Neuronal stem cell (in vitro differentiated cells): ENCODE measurements at regions not wholly inside any gene's neighbourhood (a gene's known extent, or its start where the extent isn't known, plus 50 kb on each side); places are given as distances from the start of the nearest gene placed in this dataset. TPM values are rescaled to one million over a fixed set of nuclear protein-coding genes. Genes with fewer than 3 reads are reported as not detected.

Experiments
- DNase-seq: peaks from one replicate; pipeline ENCODE4 v3.0.0-alpha.2; 2013; ENCODE audit warnings: low spot score
- H2AFZ ChIP-seq: one replicate; pipeline ENCODE4 v1.6.1; 2013; ENCODE audit warnings: mild to moderate bottlenecking, low read length, inconsistent platforms
- H2AK5ac ChIP-seq: 2 replicates; pipeline ENCODE4 v1.6.1; 2013; ENCODE audit warnings: low read depth, mild to moderate bottlenecking, inconsistent platforms, low read length, moderate library complexity, mixed read lengths
- H2BK120ac ChIP-seq: 2 replicates; pipeline ENCODE4 v1.6.1; 2013; ENCODE audit warnings: low read depth, mild to moderate bottlenecking, inconsistent platforms, low read length, moderate library complexity, mixed read lengths
- H2BK12ac ChIP-seq: one replicate; pipeline ENCODE4 v1.6.1; 2013; ENCODE audit warnings: low read length, inconsistent platforms
- H2BK15ac ChIP-seq: 2 replicates; pipeline ENCODE4 v1.6.1; 2013; ENCODE audit warnings: mild to moderate bottlenecking, low read length, inconsistent platforms, mixed read lengths
- H2BK5ac ChIP-seq: one replicate; pipeline ENCODE4 v1.6.1; 2013; ENCODE audit warnings: inconsistent platforms, mild to moderate bottlenecking, low read length, moderate library complexity
- H3K14ac ChIP-seq: one replicate; pipeline ENCODE4 v1.6.1; 2013; ENCODE audit warnings: low read length, inconsistent platforms
- H3K18ac ChIP-seq: 2 replicates; pipeline ENCODE4 v1.6.1; 2013; ENCODE audit warnings: low read length, inconsistent platforms
- H3K23ac ChIP-seq: 2 replicates; pipeline ENCODE4 v1.6.1; 2013; ENCODE audit warnings: low read depth, mild to moderate bottlenecking, mixed read lengths, low read length, inconsistent platforms; ENCODE audit not compliant: poor library complexity
- H3K27ac ChIP-seq: replicated peaks from 3 replicates; pipeline ENCODE4 v1.5.1; 2013; ENCODE audit warnings: low read length, inconsistent platforms
- H3K27me3 ChIP-seq, 3 experiments: 2 replicates each; pipeline ENCODE4 v1.6.1; 2013; ENCODE audit warnings: low read length in 3 of 3, mild to moderate bottlenecking in 2 of 3, inconsistent platforms in 1 of 3, low read depth in 1 of 3, mixed read lengths in 1 of 3, moderate library complexity in 1 of 3; ENCODE audit not compliant: control insufficient read depth in 3 of 3, insufficient read depth in 3 of 3
- H3K36me3 ChIP-seq, 2 donors: replicated peaks in 1 of 2; 2 replicates each; pipeline ENCODE4 v1.6.1; 2013; ENCODE audit warnings: low read length in 2 of 2; ENCODE audit not compliant: control insufficient read depth in 2 of 2, insufficient read depth in 2 of 2
- H3K4ac ChIP-seq: 2 replicates; pipeline ENCODE4 v1.6.1; 2013; ENCODE audit warnings: inconsistent platforms, mild to moderate bottlenecking, low read length, moderate library complexity
- H3K4me1 ChIP-seq, 2 donors: 1 replicate in 1 of 2; 2 replicates in 1 of 2; pipeline ENCODE4 v1.6.1; 2013; ENCODE audit warnings: low read length in 2 of 2, low read depth in 1 of 2; ENCODE audit not compliant: control insufficient read depth in 2 of 2, insufficient read depth in 1 of 2
- H3K4me2 ChIP-seq: one replicate; pipeline ENCODE4 v1.6.1; 2013; ENCODE audit warnings: mild to moderate bottlenecking, low read length, inconsistent platforms; ENCODE audit not compliant: insufficient read depth, poor library complexity, severe bottlenecking
- H3K4me3 ChIP-seq, 2 donors: 2 replicates each; pipeline ENCODE4 v1.5.1; 2013; ENCODE audit warnings: low read length in 2 of 2, mild to moderate bottlenecking in 2 of 2, inconsistent platforms in 1 of 2, moderate library complexity in 1 of 2
- H3K79me1 ChIP-seq: one replicate; pipeline ENCODE4 v1.6.1; 2013; ENCODE audit warnings: low read depth, mild to moderate bottlenecking, inconsistent platforms, low read length, moderate library complexity
- H3K9ac ChIP-seq: one replicate; pipeline ENCODE4 v1.6.1; 2013; ENCODE audit warnings: mild to moderate bottlenecking, low read depth, low read length, inconsistent platforms; ENCODE audit not compliant: poor library complexity
- H3K9me3 ChIP-seq, 2 donors: replicated peaks in 1 of 2; 2 replicates each; pipeline versions ENCODE3 to v1.6.1; 2013; ENCODE audit warnings: low read length in 2 of 2, mild to moderate bottlenecking in 2 of 2, inconsistent platforms in 1 of 2, low read depth in 1 of 2, mixed read lengths in 1 of 2, moderate library complexity in 1 of 2; ENCODE audit not compliant: control insufficient read depth in 2 of 2, insufficient read depth in 1 of 2
- H4K8ac ChIP-seq: one replicate; pipeline ENCODE4 v1.6.1; 2013; ENCODE audit warnings: low read depth, mild to moderate bottlenecking, inconsistent platforms, low read length, moderate library complexity
- H4K91ac ChIP-seq: one replicate; pipeline ENCODE4 v1.6.1; 2013; ENCODE audit warnings: low read length, low read depth, mild to moderate bottlenecking, inconsistent platforms; ENCODE audit not compliant: poor library complexity
- WGBS, 2 donors: extraction: QIAGEN DNeasy Blood & Tissue Kit; methylation state at CpG; one replicate each; pipeline ENCODE4 v1.1.7; 2013; ENCODE audit warnings: missing lambda C conversion rate in 2 of 2, mixed read lengths in 1 of 2; ENCODE audit not compliant: insufficient read length in 2 of 2, insufficient replicate concordance in 1 of 2; ENCODE audit errors: extremely low coverage in 2 of 2; 5-methylcytosine and 5-hydroxymethylcytosine counted together
- small RNA-seq: library from polyadenylated mRNA; stranded (forward); fragments of <200 nt; extraction: miRNeasy Mini kit (QIAGEN cat#:217004); gene quantifications from one replicate; pipeline ENCODE3, GENCODE V24; 2013; ENCODE audit not compliant: insufficient read depth

DNA sequence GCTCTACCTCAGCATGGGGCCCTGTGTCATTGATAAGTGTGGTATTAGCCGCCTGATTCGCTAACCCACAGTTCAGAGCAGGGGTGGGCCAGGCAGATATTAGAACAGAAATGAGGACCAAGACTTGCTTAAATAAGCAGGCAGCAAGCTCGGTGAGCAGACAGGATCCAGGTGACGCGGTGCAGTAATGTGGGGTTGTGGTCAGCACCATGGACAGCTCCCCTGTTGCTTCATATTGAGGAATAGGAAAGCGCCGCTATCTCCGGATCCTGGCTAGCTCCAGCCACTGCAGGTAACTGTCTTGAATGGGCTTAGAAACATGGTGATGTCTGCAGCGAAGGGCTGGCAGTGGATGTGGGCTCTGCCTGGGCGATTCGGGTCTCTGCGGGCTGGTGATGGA lies 51.3 kb upstream of the GPR26 start:
- Histone ChIP-seq H3K18ac (no peak overlapping the region), H3K14ac (no peak overlapping the region), H2BK120ac (no peak overlapping the region), H4K91ac (no peak overlapping the region), H3K4me2 (no peak overlapping the region), H4K8ac (no peak overlapping the region), H3K9ac (no peak overlapping the region), H2BK5ac (no peak overlapping the region), H3K36me3 (no peaks in the 10 kb centered on the region), H2AFZ (no peak overlapping the region), H3K9me3 (no peaks in the 10 kb centered on the region), H3K4me3 (no peak overlapping the region), H2AK5ac (no peak overlapping the region), H3K79me1 (no peaks in the 10 kb centered on the region), H2BK12ac (no peak overlapping the region), H3K4me1 (no peaks in the 10 kb centered on the region), H3K27ac (no peak overlapping the region), H2BK15ac (no peak overlapping the region), H3K4ac (no peak overlapping the region), H3K27me3 (no peaks in the 10 kb centered on the region), H3K23ac (no peak overlapping the region)
- no CpG with 5 or more reads among the region's 12 CpGs for WGBS, 2 donors
- peak; percentile 87 for DNase-seq

Small RNA genes in the stretch of these regions (small RNA-seq; reads per million reads assigned to genes)
- gene AL160290.3, result not detected
